Upper lobe of left lung (tissue), 4 donors: ENCODE measurements at regions not wholly inside any gene's neighbourhood (a gene's known extent, or its start where the extent isn't known, plus 50 kb on each side); places are given as distances from the start of the nearest gene placed in this dataset.

ENCODE experiments used
- CTCF ChIP-seq, 6 experiments: fragments of 450-650 bp in 4 of 6; fragments of 200-600 bp in 2 of 6; sonication (generic) in 2 of 6; IDR thresholded peaks; one replicate each; pipeline ENCODE4 v1.5.1; 2016 to 2019; ENCODE audit warnings: antibody characterized with exemption in 6 of 6
- POLR2A ChIP-seq, 4 donors: fragments of 450-650 bp; IDR thresholded peaks; one replicate each; pipeline ENCODE4 v1.5.1; 2016 to 2017; ENCODE audit warnings: antibody characterized with exemption in 4 of 4, mild to moderate bottlenecking in 2 of 4

- TF ChIP-seq CTCF (IDR thresholded peaks at IDR 0.05) (no peak), POLR2A (IDR thresholded peaks at IDR 0.05) (no peak)
These were observed 316.9 kb upstream of the ZEB2 start for GRCh38 chr2:144836635-144837350.
